GM12875 (cell line): ENCODE measurements at regions not wholly inside any gene's neighbourhood (a gene's known extent, or its start where the extent isn't known, plus 50 kb on each side); places are given as distances from the start of the nearest gene placed in this dataset.
"Not testable (repeated sequence)": the region's sequence is repeated elsewhere in the genome, so short reads cannot be mapped to it uniquely, and the experiment has no call there.

Source experiments
- H3K4me3 ChIP-seq: one replicate; pipeline ENCODE4 v1.5.1; 2011; ENCODE audit warnings: low read depth, low read length, control low read depth
- CTCF ChIP-seq: IDR thresholded peaks from 2 replicates; pipeline ENCODE4 v1.5.1; 2011; ENCODE audit warnings: low read depth, mild to moderate bottlenecking, control low read depth, inconsistent platforms, low read length, moderate library complexity, borderline replicate concordance; ENCODE audit not compliant: insufficient read depth

GRCh38 chr12:82619644-82620043, 67.1 kb upstream of the TMTC2 start:
- no peak for TF ChIP-seq CTCF
- H3K4me3 ChIP-seq = no peak overlapping the region

- TF ChIP-seq CTCF = no peak
- no peak overlapping the region for H3K4me3 ChIP-seq
These were observed 65.8 kb upstream of the TMTC2 start for GRCh38 chr12:82620917-82621316.

GRCh38 chr12:82625523-82625922, 61.2 kb upstream of the TMTC2 start:
- no peak for TF ChIP-seq CTCF
- H3K4me3 ChIP-seq = no peak overlapping the region

GRCh38 chr12:82627799-82628198, 58.9 kb upstream of the TMTC2 start:
- H3K4me3 ChIP-seq = no peak overlapping the region
- TF ChIP-seq CTCF = 0 out of 2 replicates have a peak, but pooled peaks have one; percentile 19

- not testable (repeated sequence) for H3K4me3 ChIP-seq
These were observed 52.0 kb upstream of the TMTC2 start for GRCh38 chr12:82634495-82635258.

- H3K4me3 ChIP-seq = no peak overlapping the region
- TF ChIP-seq CTCF = no peak
These were observed 51.4 kb upstream of the TMTC2 start for GRCh38 chr12:82635263-82635662.
